ENCODE measurements at regions not wholly inside any gene's neighbourhood (a gene's known extent, or its start where the extent isn't known, plus 50 kb on each side); places are given as distances from the start of the nearest gene placed in this dataset.

DNA sequence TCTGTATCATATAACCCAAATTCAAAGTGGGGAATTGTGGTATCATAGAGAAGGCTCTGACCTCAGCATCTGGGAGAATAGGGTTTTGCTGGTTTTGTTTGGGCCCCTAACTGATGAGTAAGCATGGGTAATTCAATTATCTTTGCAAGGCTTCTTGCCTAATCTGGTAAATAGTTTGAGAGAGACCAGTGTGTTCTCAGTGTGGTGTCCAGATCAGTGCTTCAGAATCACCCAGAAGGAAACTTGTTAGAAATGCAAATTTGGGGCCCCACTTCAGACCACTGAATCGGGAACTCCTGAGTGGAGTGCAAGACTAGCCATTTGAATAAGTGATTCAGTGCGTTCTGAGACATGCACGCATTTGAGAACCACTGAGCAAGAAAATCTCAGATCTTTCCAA lies 282.7 kb downstream of the EPHA4 start:
- no peaks in the 10 kb centered on the region for H3K9me2 ChIP-seq (replicated peaks; ENCODE audit: low read depth, low read length)
- no peaks in the 10 kb centered on the region for H4K20me1 ChIP-seq (ENCODE audit: insufficient read depth, low read length, poor library complexity, severe bottlenecking)
- H2AFZ ChIP-seq (ENCODE audit: low read length), result no peak overlapping the region
- no peaks in the 10 kb centered on the region for H3K9me3 ChIP-seq (ENCODE audit: insufficient read depth, low read depth, low read length)
- no peaks in the 10 kb centered on the region for H3K36me3 ChIP-seq (ENCODE audit: insufficient read depth, low read length)
- H3K4me1 ChIP-seq (ENCODE audit: insufficient read depth, low read length, poor library complexity, severe bottlenecking), result no peaks in the 10 kb centered on the region
- H3K9ac ChIP-seq (ENCODE audit: low read depth, low read length, poor library complexity, severe bottlenecking), result no peak overlapping the region
- TF ChIP-seq, protein P1, sequence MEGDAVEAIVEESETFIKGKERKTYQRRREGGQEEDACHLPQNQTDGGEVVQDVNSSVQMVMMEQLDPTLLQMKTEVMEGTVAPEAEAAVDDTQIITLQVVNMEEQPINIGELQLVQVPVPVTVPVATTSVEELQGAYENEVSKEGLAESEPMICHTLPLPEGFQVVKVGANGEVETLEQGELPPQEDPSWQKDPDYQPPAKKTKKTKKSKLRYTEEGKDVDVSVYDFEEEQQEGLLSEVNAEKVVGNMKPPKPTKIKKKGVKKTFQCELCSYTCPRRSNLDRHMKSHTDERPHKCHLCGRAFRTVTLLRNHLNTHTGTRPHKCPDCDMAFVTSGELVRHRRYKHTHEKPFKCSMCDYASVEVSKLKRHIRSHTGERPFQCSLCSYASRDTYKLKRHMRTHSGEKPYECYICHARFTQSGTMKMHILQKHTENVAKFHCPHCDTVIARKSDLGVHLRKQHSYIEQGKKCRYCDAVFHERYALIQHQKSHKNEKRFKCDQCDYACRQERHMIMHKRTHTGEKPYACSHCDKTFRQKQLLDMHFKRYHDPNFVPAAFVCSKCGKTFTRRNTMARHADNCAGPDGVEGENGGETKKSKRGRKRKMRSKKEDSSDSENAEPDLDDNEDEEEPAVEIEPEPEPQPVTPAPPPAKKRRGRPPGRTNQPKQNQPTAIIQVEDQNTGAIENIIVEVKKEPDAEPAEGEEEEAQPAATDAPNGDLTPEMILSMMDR (conservative IDR thresholded peaks at IDR 0.05; ENCODE audit: low read length), result no peak
- no peak for TF ChIP-seq EZH2phosphoT487 (IDR thresholded peaks at IDR 0.05; ENCODE audit: borderline replicate concordance)
- no peak overlapping the region for H3K4me2 ChIP-seq (ENCODE audit: low read depth, low read length, poor library complexity, severe bottlenecking)
- no peak overlapping the region for H3K4me3 ChIP-seq (ENCODE audit: low read length, poor library complexity, severe bottlenecking)
- H3K27me3 ChIP-seq (ENCODE audit: insufficient read depth, low read length, poor library complexity, severe bottlenecking), result no peaks in the 10 kb centered on the region
- no peaks in the 10 kb centered on the region for H3K79me2 ChIP-seq (ENCODE audit: insufficient read depth, low read length)
- no peaks in the 10 kb centered on the region for H3F3A ChIP-seq (ENCODE audit: low read depth)

DNA sequence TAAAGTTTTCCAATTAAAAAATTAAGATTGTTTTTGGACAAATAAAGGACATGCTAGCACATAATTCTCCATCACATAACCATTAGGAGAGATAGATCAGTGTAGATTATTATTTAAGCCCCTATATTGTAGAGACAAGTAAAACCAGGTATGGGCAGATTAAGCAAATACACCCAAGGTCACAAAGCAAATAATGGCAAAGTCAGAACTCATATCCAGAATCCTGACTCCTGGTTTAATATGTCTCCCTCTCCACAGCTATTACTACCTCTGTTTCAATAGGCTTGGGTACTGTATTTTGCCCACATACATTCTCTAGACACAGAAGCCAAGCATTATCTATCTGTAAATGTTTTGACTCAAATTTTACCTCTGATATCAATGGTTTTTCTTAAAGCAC lies 282.3 kb downstream of the EPHA4 start:
- TF ChIP-seq, protein P1 (conservative IDR thresholded peaks at IDR 0.05; ENCODE audit: low read length), result no peak
- TF ChIP-seq EZH2phosphoT487 (IDR thresholded peaks at IDR 0.05; ENCODE audit: borderline replicate concordance), result no peak
- H3K4me3 ChIP-seq (ENCODE audit: low read length, poor library complexity, severe bottlenecking), result no peak overlapping the region
- no peaks in the 10 kb centered on the region for H3K79me2 ChIP-seq (ENCODE audit: insufficient read depth, low read length)
- H3K9me2 ChIP-seq (replicated peaks; ENCODE audit: low read depth, low read length), result no peaks in the 10 kb centered on the region
- H3K9me3 ChIP-seq (ENCODE audit: insufficient read depth, low read depth, low read length), result no peaks in the 10 kb centered on the region
- no peak overlapping the region for H2AFZ ChIP-seq (ENCODE audit: low read length)
- no peaks in the 10 kb centered on the region for H3F3A ChIP-seq (ENCODE audit: low read depth)
- H3K36me3 ChIP-seq (ENCODE audit: insufficient read depth, low read length), result no peaks in the 10 kb centered on the region
- H3K27me3 ChIP-seq (ENCODE audit: insufficient read depth, low read length, poor library complexity, severe bottlenecking), result no peaks in the 10 kb centered on the region
- no peaks in the 10 kb centered on the region for H4K20me1 ChIP-seq (ENCODE audit: insufficient read depth, low read length, poor library complexity, severe bottlenecking)
- no peak overlapping the region for H3K9ac ChIP-seq (ENCODE audit: low read depth, low read length, poor library complexity, severe bottlenecking)
- no peaks in the 10 kb centered on the region for H3K4me1 ChIP-seq (ENCODE audit: insufficient read depth, low read length, poor library complexity, severe bottlenecking)
- no peak overlapping the region for H3K4me2 ChIP-seq (ENCODE audit: low read depth, low read length, poor library complexity, severe bottlenecking)

DNA sequence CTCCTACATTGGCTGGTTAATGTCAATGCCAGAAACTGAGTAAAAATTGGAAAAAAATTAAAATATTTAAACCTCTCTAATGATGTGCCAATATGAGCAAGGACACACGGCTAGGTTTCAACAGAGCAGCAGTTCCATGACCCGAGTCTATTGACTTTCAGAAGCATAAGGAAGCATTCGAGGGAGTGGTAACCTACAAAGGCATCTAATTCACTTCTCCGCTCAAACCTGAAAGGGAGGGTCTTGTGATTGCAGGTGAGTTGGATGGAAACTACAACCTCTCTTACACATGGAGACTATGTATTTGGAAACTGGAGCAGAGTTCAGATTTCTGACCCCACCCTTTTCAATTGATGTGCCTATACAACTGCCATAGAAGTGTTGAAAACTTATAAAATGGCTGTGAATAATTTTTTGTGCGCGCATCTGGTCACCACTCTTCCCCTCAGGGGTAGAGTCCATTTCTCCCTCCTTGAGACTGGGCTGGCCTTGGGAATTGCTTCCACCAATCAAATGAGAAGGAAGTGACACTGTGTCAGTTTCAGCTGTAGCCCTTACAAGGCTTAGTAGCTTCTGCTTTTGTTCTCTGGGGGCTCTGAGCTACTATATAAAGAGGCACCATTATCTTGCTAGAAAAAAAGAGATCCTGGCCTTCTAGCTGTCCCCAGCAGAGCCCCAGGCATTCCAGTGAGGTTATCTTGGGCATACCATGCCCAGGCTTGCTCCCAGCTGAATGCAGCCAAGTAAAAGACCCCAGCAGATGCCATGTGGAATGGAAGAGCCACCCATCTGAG lies 278.0 kb downstream of the EPHA4 start:
- Histone ChIP-seq H3K4me1 (ENCODE audit: insufficient read depth, low read length, poor library complexity, severe bottlenecking) (peaks cover 14% of the 10 kb centered on the region), H3K27me3 (ENCODE audit: insufficient read depth, low read length, poor library complexity, severe bottlenecking) (no peaks in the 10 kb centered on the region), H3K4me3 (ENCODE audit: low read length, poor library complexity, severe bottlenecking) (no peak overlapping the region), H3K36me3 (ENCODE audit: insufficient read depth, low read length) (no peaks in the 10 kb centered on the region), H3K4me2 (ENCODE audit: low read depth, low read length, poor library complexity, severe bottlenecking) (no peak overlapping the region), H2AFZ (ENCODE audit: low read length) (peak overlapping the region; percentile 8; the same call in 1 of the 2 replicates), H4K20me1 (ENCODE audit: insufficient read depth, low read length, poor library complexity, severe bottlenecking) (no peaks in the 10 kb centered on the region), H3K9me2 (replicated peaks; ENCODE audit: low read depth, low read length) (no peaks in the 10 kb centered on the region), H3K9ac (ENCODE audit: low read depth, low read length, poor library complexity, severe bottlenecking) (no peak overlapping the region), H3K9me3 (ENCODE audit: insufficient read depth, low read depth, low read length) (no peaks in the 10 kb centered on the region), H3K79me2 (ENCODE audit: insufficient read depth, low read length) (no peaks in the 10 kb centered on the region), H3F3A (ENCODE audit: low read depth) (no peaks in the 10 kb centered on the region)
- TF ChIP-seq, protein P1 (conservative IDR thresholded peaks at IDR 0.05; ENCODE audit: low read length), result no peak
- no peak for TF ChIP-seq EZH2phosphoT487 (IDR thresholded peaks at IDR 0.05; ENCODE audit: borderline replicate concordance)

All from Loucy (cell line).